HG02571 (cell line): ENCODE measurements at regions not wholly inside any gene's neighbourhood (a gene's known extent, or its start where the extent isn't known, plus 50 kb on each side); places are given as distances from the start of the nearest gene placed in this dataset.
"Not testable (repeated sequence)": the region's sequence is repeated elsewhere in the genome, so short reads cannot be mapped to it uniquely, and the experiment has no call there.

Experiments
- ATAC-seq: cut with Tn5 transposase; IDR thresholded peaks from one replicate; pipeline ENCODE4 v1.9.1; 2021; ENCODE audit warnings: mild to moderate bottlenecking, moderate library complexity; ENCODE audit not compliant: unreplicated experiment

DNA sequence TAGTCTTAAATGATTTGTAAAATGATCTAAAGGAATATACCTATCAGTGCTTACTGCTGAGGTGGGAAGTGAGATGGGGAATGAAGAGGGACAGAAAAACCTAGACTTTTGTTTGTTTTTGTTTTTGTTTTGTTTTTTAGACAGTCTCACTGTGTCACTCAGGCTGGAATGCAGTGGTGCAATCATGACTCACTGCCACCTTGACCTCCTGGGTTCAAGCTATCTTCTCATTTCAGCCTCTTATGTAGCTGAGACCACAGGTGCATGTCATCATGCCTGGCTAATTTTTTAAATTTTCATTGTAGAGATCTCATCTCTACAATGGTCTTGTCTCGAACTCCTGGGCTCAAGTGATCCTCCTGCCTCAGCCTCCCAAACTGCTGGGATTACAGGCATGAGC lies 116.4 kb upstream of the SEM1 start:
- ATAC-seq: no peak

DNA sequence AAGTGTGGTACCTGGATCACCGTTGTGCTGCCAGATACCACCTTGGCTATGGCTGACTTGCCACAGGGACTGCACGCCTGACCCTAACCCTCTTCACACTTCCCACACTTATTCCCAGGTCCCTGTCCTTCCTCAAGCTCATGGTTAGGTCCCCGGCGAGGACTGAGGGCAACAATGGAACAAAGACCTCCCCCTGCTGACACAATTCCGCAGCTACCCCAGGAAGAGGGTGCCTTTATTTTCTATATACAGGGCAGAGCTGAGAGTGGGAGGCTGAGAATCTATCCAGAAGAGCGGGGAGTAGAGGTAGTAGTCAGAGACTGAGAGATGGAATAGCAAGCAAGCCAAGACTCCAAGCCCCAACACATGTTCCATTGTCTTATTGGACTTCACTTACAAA lies 118.1 kb upstream of the SEM1 start:
- ATAC-seq: no peak

DNA sequence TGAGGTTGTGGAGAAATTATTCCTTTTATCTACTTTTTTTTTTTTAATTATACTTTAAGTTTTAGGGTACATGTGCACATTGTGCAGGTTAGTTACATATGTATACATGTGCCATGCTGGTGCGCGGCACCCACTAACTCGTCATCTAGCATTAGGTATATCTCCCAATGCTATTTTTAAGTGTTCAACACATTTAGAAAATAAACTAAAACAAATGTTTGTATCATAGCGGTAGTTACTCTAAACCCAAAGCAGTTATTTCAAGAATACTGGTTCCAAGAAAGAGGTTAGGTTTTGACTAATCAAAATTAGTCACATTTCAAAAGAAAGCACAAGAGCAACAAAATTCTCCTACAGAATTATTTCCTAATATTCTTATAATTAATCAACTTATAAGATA lies 119.5 kb upstream of the SEM1 start:
- not testable (repeated sequence) for ATAC-seq

DNA sequence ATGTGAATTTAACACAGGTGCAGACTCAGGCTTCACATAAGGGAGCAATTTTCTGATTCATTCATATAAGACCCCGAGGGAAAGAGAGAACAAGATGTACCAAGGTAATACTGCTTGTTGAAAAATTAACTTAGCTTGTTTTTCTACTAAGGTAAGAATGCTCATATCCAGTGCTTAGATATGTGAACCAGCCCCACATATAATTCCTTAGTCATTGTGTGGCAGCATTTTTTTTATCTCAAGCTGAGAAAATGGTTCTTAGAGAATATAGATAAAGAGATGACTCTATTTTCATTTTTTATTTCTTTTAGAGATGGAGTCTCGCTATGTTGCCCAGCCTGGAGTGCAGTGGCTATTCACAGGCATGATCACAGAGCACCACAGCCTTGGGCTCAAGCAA lies 121.8 kb upstream of the SEM1 start:
- no peak for ATAC-seq

DNA sequence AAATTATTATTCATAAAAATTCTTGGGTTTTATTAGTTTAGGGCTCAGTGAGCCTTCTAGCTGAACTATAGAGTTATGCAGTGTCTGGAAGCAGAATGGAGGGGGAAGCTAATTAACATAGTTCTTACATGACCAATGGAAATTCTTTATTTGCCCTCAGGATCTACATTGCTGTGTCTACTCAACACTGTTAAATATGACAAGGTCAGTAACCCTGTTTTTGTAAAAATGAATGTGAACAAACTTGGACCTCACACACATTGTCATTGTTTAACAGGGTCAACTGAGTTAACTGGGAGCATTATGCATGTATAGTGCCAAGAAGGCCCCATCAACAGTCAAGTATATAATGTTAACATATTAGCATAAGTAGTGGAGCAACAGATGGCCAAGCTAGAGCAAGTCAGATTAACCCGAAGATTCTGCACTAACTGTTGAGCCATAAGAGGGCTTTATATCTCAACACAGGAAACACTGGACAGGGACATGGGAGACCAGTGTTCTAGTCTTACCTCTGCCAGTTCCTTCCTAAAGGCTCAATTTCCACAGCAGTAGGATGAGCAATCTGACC lies 122.5 kb upstream of the SEM1 start:
- ATAC-seq: no peak

DNA sequence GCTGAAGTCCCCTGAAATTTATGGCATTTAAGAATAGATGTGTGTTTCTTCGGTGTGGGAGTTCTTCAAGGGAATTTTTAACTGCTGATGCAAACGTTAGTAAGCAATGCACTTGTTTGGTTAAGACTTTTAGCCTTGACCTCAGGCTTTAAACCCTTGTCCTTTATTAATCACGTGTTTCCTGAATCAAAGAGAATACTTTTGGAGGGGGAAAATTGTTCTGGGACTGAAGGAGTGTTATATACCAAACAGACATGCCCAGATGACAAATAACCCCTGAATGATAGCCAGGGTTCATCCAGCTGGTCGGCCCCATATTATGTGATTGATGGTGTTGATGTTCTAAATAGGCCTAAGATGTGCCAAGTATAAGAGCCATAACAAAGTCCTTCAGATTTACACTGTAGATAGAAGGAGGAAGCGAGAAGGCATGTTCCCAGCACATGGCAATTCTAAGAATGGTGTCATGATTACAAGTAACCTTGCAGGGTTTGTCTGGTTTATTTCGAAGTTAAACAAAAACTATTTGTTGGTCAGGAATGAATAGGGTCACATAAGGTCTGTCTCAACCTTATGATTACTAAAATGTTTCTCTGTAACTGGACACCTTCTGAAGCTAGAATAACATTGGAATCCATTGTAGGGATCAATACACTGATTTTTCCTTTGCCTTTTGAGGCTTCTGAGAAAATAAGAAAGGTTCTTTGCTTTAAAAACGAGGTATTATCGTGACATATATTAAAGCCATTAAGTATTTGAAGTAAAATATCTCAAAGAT lies 124.2 kb upstream of the SEM1 start:
- ATAC-seq: no peak

DNA sequence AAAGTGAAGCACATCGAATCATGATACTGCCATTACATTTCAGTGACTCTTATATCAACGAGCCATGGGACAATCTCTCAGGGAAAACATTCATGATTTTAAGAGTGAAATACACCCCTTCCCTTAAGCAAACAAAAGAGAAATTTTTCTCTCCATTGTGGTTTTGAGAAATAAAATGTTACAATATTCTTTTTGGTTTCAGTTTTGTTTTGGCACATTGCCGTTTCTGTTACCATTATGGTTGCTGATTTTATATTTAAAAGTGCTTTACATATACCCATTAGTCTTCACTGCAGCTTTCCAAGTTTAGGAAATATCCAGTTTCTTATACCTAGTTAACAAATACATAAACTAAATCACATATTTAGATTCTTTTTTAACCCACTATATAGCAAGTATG lies 126.8 kb upstream of the SEM1 start:
- no peak for ATAC-seq

DNA sequence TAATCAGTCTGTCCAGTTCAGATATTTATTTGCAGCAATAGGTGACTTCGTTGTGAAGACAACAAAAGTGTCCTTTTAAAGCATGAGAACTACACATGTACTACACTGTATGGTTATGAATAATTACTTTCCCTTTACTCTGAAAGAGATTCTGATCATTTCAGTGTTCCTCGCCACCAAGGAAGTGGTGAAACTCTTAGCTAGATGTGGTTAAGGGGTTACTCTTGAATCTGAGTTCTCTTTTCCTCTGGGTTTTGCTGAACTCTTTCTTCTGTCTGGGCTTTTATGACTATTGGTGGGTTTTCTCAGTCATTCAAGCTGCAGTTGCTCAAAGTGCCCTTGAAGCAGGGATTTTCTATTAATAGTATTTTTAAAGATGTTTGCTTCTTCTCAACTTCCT lies 127.9 kb upstream of the SEM1 start:
- peak; percentile 73 for ATAC-seq

DNA sequence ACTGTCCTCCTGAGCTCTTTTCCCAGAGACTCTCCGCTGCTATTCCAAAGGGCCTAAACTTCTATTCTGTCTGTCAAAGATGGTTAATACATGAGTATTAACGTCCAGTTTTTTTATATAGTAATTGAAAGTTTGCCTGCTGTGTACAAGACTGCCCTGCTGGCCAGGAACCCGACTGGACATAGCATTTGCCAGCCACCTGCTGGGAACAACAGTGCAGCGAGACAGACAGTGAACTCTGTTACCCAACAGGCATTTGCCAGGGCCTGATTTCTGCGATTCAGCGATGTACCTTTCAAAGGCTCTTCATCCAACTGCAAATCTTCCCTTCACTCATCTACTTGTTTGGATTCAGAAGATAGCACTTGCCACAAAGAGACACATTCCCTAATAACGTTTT lies 128.8 kb upstream of the SEM1 start:
- no peak for ATAC-seq

DNA sequence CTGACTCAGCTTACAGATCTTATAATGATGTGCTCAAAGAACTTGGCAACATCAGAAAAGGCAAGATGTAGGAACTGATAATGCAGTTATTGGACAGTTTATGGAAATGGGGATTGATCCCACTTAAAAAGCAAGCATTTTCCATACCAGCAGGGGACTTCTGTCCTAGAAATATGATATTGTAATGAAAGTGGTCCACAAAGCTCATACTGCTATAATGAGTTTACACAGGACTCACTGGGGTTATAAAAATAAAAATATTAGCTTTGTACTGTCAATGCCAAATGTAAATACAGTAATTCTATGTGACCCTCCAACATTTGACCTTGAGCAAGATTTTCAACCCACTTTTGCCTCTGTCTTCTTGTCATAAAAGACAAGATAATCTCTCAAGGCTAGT lies 145.5 kb upstream of the SEM1 start:
- no peak for ATAC-seq

DNA sequence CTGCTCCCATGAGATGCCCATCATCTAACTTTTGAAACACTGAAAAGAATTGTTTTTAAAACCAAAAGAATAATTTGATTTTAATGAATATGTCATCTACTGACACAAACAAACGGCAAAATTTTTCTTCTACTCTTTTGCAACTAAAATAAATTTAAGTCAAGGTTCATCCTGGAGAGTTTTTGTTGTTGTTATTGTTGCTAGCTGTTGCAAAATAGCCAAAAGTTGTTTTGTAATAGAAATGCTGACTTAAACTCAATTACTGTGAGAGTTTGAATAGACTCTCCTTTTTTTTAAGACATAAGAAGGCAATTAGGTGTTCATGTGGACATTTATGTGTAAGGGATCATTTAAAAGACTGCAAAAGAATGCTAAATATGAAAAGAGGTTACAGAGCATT lies 146.0 kb upstream of the SEM1 start:
- no peak for ATAC-seq

DNA sequence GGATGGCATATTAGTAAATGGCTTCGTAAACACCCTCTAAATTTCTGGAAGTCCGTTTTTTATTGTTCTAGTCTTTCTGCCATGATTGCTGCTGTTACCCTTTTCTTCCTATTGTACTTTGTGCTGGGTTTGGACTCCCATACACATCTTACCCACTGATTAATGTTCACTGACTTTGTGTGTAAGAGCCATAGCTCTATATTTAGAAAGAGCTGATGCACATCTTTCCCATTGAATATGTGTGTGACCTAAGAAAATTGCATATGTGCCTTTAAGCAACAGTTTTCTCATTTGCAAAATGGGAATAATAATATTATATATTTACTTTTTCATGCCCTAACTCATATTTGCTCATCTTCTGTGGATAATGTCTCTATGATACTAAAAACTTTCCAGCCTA lies 135.8 kb upstream of the DLX6 start:
- no peak for ATAC-seq

DNA sequence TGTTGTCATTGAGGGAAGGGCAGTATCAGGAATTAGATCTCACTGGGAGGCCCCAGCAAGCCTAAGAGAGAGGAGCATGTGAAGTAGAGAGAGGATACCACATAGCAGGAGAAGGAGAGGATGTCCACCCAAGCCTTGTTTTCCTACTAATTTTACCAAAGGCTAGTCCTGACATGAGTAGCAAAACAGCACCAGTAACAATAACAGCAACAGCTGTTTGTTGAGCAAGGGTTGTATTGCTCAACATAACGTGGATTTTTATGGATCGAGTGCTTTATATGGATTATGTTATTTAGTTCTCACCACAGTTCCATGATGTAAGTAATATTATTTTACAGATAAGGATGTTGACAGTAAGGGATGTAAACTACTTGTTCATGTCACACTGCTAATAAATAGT lies 135.2 kb upstream of the DLX6 start:
- ATAC-seq: no peak

DNA sequence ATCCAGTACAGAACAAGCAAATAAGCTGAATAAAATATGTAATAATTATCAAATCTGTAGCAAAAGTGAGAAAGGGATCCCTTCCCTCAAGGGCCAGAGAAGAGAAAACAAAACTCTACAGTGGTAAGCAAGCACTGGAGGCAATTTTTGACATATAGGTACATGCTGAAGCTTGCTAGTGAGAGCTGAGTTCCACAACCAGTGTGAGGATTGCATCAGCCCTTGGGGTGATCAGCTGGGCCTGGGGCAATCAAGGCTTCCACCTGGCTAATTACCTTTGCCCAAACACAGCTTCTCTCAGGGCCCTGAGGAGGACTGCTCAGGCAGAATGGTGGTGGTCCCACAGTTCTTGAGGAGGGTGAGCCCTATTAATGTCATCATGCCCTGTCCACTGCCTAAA lies 134.4 kb upstream of the DLX6 start:
- ATAC-seq: no peak

DNA sequence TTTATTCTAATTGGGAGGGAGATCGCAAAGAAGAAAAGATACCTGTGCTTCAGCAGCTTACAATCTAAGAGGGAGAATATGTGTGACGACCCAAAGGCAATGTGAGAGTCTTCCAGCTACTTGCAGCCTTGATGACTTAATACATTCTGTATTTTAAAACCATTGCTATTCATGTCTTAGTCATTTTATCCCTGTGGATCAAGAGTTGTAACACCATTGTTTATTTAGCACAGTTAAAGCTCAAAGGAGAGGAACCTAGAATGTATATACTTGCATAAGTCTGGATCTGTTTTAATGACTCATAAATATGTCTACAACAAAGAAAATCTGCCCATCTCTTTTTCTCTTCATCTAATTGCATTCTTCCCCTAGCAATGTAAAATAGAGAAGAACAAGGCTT lies 117.9 kb upstream of the DLX6 start:
- no peak for ATAC-seq

DNA sequence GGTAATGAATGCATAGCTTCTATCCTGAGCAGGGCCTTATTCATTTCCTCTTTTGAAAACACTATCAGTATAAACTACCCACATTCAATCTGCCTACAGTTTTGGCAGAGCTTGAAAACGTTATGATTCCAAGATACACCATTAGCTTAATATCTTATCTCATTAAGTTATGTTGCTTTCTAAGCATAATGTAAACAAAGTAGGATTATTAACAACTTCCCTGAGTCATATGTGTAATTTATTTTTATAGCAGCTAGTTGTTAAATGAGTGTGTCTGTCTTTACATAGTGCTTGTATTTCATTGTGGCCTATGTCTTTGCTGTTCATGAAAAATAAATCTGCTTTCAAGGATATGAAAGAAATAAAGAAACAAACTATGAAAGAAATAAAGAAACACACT lies 106.2 kb upstream of the DLX6 start:
- no peak for ATAC-seq

DNA sequence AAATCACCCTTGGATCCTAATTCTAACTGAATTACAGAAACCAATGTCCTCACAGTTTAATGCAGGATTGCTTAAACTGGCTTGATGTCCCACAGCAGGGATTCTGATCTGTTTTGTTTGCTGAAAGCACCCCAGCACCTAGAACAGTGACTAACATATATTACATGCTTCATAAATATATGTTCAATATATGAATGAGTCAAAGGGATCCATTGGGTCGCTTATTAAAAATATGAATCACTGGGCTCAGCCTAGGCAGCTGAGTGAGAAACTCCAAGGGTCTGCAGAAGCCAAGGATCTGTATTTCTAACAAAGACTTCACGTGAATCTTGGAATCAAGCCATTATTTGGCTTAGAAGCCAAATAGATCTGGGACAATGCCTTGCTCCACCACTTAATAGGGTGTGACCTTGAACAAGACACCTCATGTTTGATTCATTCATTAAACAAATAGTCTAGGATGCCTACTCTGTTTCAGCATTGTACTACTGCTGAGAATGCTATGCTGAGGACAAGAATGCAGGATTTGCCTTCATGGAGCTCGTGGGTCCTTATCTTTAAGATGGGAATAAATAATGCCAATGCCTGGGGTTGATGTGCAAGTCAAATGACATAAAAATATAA lies 103.4 kb upstream of the DLX6 start:
- no peak for ATAC-seq

DNA sequence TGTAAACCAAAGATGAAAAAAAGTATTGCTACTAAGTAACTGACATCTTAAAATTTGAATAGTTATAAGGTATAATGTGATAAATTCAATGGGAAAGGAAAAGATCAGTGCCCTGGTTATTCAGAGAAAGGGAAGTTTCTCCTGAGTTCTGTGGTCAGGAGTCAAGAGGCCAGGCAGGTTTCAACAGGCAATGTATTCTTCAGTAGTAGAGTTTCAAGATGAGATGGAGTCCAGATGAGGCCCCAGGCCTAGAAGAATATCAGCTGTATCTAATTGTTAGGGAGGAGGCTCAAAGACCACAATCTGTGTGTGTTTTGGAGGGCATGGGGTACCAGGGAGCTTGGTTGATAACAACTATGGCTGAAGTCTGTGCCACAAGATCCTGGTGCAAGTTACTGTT lies 101.4 kb upstream of the DLX6 start:
- no peak for ATAC-seq

DNA sequence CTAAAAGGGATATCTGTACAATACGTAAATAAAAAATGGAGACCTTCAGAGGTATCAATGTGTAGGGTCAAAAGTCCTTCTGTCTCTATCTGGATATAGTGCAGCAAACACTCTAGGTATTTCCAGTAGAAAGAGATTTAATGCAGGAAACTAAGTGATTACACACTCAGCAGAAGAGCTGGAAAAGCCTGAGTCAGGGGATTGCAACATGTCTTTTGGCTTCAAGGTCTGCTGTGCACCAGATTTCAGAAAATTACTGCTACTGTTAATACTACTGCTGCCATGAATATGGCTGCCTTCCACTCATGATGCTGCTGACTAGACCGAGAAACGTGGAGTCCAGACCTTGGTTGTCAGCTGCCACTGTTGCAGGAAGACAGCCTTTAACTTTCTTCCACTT lies 94.9 kb upstream of the DLX6 start:
- no peak for ATAC-seq

DNA sequence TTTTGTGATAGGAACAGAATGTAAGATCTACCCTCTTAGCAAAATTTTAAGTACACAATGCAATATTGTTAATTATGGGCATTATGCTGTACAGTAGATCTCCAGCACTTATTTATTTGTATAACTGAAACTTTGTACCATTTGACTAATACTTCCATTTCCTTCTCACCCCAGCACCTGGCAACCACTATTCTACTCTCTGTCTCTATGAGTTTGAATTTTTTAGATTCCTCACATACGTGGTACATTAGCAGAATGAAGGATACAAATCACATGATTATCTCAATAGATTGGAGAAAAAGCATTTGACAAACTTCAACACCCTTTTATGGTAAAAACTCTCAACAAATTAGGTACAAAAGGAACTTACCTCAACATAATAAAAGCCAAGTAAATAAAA lies 90.3 kb upstream of the DLX6 start:
- ATAC-seq: no peak

DNA sequence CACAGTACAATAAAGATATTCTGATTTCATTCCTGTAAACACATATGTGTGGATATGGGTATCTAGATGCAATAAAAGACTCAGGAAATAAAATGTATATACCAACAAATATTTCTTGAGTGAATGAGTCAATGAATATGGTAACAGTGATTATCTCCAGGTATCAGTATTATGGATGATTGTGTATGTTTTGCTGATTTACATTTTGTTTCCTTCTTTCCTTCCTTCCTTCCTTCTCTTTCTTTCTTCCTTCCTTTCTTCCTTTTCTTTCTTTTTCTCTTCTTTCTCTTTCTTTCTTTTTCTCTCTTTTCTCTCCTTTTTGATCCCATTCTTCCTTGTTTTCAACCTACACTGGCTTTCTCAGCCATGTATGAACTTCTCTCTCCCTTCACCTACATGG lies 85.3 kb upstream of the DLX6 start:
- no peak for ATAC-seq

DNA sequence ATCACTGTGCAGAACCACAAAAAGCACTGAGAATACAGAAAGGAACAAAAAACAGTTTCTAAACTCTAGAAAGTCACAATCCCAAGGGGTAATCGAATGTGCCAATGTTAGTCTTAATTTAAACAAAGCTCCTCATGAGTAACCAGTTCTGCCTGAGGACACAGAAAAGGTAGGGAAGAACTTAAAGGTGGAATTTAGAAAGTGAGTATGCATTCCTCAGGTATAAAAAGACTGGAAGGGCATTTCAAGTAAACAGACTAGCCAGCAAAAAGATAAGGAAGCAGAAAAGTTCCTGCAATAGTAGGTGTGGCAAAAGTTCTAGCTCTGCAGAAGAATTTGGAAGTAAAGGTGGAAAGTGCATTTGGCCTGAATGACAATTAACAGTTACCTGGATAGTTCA lies 84.6 kb upstream of the DLX6 start:
- ATAC-seq: no peak

DNA sequence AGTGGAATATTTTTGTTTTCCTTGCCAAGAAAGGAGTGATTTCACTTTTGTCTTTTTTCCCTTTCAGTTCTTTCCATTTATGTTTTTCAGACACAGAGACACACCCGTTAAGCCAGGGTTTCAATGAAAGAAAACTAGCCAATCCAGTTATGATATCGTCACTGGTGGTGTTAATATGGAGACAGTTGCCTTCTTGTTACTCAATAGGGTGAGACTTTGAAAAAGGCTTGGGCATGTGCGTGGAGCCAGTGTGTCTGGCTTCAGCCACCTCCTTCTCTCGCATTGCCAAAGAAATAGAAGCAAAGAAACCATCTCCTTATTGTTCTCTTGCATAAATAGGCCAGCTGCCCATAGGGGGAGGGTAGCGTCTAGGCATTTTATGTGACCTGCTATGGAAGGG lies 84.1 kb upstream of the DLX6 start:
- no peak for ATAC-seq
